Uterus (tissue), 3 donors: ENCODE measurements at regions not wholly inside any gene's neighbourhood (a gene's known extent, or its start where the extent isn't known, plus 50 kb on each side); places are given as distances from the start of the nearest gene placed in this dataset.

Experiments used
- DNase-seq, 2 donors: peaks; one replicate each; pipeline ENCODE4 v3.0.0-alpha.2; 2019 to 2020
- H3K27ac ChIP-seq, 2 donors: fragments of 200-600 bp; sonication (generic); 1 replicate in 1 of 2; 2 replicates in 1 of 2; pipeline ENCODE4 v1.5.1; 2016 to 2018
- H3K27me3 ChIP-seq, 2 donors: fragments of 200-600 bp; sonication (generic); one replicate each; pipeline ENCODE4 v1.5.1; 2018 to 2019; ENCODE audit warnings: control low read depth in 1 of 2
- H3K36me3 ChIP-seq, 2 donors: fragments of 200-600 bp; sonication (generic); one replicate each; pipeline ENCODE4 v1.5.1; 2019; ENCODE audit warnings: control low read depth in 1 of 2
- H3K4me1 ChIP-seq, 2 donors: fragments of 200-600 bp; sonication (generic); one replicate each; pipeline ENCODE4 v1.5.1; 2018 to 2019; ENCODE audit warnings: control low read depth in 1 of 2
- H3K4me3 ChIP-seq, 2 donors: fragments of 200-600 bp; sonication (generic); 1 replicate in 1 of 2; 2 replicates in 1 of 2; pipeline ENCODE4 v1.5.1; 2018 to 2019; ENCODE audit warnings: mild to moderate bottlenecking in 1 of 2
- H3K9me3 ChIP-seq, 2 donors: fragments of 200-600 bp; sonication (generic); one replicate each; pipeline ENCODE4 v1.5.1; 2019; ENCODE audit warnings: control low read depth in 1 of 2
- POLR2A ChIP-seq, 2 donors: fragments of 450-650 bp; IDR thresholded peaks; one replicate each; pipeline ENCODE4 v1.6.1; 2016; ENCODE audit warnings: antibody characterized with exemption in 2 of 2, mild to moderate bottlenecking in 1 of 2, moderate library complexity in 1 of 2
- intact Hi-C: fragments of 100-400 bp; cut with DNase I; formaldehyde crosslinking; loops from one replicate; pipeline ENCODE4 v1.15.1; 2023; ENCODE audit warnings: low total_unique reads
- TF ChIP-seq, protein P1 (sequence below), 4 experiments: fragments of 200-600 bp in 2 of 4; fragments of 450-650 bp in 2 of 4; sonication (generic) in 2 of 4; IDR thresholded peaks; one replicate each; pipeline ENCODE4 v1.5.1; 2016 to 2019; ENCODE audit warnings: antibody characterized with exemption in 4 of 4, mild to moderate bottlenecking in 2 of 4, moderate library complexity in 1 of 4
- donor health status: DM: yes; HTN: yes; CAD: no.

DNA sequence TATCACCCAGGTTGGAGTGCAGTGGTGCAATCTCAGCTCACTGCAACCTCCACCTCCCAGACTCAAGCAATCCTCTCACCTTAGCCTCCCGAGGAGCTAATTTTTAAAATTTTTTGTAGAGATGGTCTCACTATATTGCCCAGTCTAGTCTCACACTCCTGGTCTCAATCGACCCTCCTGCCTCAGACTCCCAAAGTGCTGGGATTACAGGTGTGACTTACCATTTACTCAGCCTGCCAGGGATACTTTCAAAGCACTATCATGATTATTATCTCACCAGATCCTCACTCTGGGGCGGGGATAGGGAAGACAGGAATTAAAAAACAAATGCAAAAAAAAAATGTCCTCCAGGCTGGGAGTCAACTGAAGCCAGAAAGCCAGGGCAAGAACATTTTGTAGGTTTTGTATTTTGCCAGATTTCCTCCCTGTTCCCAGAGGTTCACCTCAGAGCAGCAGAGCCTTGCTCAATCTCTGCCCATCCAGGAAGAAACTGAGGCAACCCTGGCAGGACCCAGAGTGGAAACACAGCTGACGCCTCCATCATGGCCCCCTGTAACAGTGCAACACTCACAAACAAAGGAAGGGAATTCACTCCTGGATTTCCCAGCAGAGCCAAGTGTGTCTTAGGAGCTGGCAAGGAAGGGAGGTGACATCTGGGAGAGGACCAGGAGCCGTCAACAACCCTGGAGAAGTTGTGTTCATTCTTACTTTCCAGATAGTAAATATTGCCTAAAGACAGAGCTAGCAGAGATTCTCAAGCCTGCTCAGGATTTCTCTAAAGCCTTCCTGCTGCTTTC is 73.9 kb downstream of the IRF2BPL start:
- Histone ChIP-seq H3K4me3 (no peak overlapping the region), H3K4me1 (peaks cover 0 to 18% of the 10 kb centered on the region in 2 donors), H3K9me3 (no peaks in the 10 kb centered on the region), H3K27ac (peak overlapping the region; percentile 92 to 95), H3K27me3 (no peaks in the 10 kb centered on the region), H3K36me3 (no peaks in the 10 kb centered on the region)
- no peak for DNase-seq
- intact Hi-C loops: no loop called here
- TF ChIP-seq, protein P1, sequence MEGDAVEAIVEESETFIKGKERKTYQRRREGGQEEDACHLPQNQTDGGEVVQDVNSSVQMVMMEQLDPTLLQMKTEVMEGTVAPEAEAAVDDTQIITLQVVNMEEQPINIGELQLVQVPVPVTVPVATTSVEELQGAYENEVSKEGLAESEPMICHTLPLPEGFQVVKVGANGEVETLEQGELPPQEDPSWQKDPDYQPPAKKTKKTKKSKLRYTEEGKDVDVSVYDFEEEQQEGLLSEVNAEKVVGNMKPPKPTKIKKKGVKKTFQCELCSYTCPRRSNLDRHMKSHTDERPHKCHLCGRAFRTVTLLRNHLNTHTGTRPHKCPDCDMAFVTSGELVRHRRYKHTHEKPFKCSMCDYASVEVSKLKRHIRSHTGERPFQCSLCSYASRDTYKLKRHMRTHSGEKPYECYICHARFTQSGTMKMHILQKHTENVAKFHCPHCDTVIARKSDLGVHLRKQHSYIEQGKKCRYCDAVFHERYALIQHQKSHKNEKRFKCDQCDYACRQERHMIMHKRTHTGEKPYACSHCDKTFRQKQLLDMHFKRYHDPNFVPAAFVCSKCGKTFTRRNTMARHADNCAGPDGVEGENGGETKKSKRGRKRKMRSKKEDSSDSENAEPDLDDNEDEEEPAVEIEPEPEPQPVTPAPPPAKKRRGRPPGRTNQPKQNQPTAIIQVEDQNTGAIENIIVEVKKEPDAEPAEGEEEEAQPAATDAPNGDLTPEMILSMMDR (IDR thresholded peaks at IDR 0.05): no peak
- TF ChIP-seq POLR2A (IDR thresholded peaks at IDR 0.05): no peak

DNA sequence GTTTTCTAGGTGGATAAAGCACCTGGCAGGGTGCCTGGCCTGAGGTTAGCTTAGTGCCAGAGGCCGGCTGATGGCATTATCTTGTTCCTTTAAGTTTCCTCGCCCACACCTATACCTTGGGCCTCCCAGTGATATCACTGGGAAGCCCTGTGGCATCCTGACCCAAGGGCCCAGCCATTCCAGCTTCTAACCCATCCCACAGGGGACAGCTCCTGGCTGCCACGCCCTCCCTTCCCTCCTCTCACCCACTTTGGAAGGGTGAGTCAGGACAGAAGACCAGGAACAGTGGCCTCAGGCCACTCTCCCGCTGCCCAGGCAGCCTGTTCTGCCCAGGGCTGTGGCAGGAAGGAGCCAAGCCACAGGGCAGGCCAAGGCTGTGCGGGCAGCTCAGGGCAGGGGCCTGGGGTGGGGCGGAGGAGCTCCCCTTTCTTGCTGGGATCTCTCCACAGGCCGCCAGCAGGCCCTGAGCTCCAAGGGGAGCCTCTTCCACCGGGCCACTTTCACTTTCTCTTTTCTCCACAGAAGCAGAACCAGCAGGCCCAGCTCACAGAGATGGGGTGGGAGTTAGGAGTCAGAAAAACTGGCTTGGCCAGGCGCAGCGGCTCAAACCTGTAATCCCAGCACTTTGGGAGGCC is 75.1 kb downstream of the IRF2BPL start:
- no peaks in the 10 kb centered on the region for H3K27me3 ChIP-seq
- peaks cover 0 to 19% of the 10 kb centered on the region in 2 donors for H3K4me1 ChIP-seq
- DNase-seq: peak; percentile 73 to 81
- H3K4me3 ChIP-seq: peak overlapping the region; percentile 6 to 35
- intact Hi-C loops: no loop called here
- TF ChIP-seq POLR2A (IDR thresholded peaks at IDR 0.05): peak in 1 of 2 donors; percentile 17
- TF ChIP-seq, protein P1 (IDR thresholded peaks at IDR 0.05): no peak
- no peaks in the 10 kb centered on the region for H3K9me3 ChIP-seq
- no peaks in the 10 kb centered on the region for H3K36me3 ChIP-seq
- H3K27ac ChIP-seq: peak overlapping the region; percentile 92 to 95

DNA sequence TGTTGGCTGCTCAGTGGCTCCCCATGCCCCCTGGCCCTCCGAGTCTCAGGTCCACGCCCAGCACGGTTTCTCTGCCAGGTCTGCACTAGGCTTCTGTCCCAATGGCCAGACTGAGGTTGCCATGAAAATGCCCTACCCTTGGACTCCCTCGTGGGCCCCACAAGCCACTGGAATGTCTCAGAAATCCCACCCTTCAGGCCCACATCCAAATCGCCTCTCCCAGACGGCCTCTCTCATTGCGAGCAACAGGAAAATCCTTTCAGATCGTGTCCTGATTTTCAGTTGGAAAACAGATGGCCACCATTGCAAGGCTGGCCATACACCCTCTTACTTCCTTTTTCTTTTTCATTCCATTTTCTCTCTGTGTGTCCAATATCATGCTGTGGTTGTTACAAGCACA is 77.3 kb downstream of the IRF2BPL start:
- H3K4me3 ChIP-seq: no peak overlapping the region
- TF ChIP-seq POLR2A (IDR thresholded peaks at IDR 0.05): no peak
- TF ChIP-seq, protein P1 (IDR thresholded peaks at IDR 0.05): no peak
- intact Hi-C loops: no loop called here
- peak overlapping the region; percentile 25 to 55 for H3K27ac ChIP-seq
- H3K4me1 ChIP-seq: peaks cover 0 to 29% of the 10 kb centered on the region in 2 donors
- H3K9me3 ChIP-seq: no peaks in the 10 kb centered on the region
- DNase-seq: no peak
- no peaks in the 10 kb centered on the region for H3K27me3 ChIP-seq
- H3K36me3 ChIP-seq: no peaks in the 10 kb centered on the region

DNA sequence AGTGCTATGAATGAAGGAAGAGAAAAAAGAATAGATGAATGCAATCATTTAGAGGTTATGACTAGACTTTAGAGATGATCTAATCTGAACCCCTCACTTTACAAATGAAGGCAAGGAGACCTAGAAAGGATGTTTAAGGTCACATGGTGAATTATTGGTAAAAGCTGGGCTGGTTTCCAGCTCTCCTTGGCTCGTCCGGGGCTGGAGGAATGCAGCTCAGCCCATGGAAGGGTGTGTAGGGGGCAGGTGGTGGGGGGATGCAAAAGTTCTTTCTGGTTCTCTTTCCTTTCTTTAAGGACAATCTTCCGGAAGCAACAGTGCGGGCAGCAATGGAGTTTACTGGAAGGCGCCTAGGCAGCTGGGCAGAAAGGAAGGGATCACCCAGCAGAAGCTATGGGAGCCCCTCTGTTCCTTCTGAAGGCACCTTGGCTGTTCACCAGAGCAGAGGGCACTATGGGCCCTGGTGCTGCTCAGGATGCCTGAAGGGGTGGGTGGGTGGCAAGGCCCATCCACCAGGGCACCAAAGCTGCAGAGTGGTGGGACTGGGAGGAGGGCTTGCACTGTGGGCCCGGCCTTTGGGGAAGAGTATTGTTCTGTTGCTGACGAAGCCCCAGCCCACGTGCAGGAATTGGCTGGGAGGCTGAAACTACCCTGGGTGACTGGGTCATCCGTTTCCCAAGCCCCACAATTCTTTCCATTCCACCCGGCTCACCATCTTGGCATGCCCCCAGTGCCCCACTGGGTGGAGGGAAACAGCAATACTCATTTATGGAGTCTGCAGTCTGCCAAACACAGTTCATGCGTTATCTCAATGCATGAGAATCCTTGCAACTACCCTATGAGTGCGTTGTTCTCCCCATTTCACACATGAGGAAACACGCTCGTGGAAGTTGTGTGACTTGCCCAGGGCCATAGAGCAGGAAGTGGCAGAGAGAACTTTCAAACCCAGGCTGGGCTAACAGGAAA is 78.2 kb downstream of the IRF2BPL start:
- intact Hi-C loops: no loop called here
- H3K27me3 ChIP-seq: no peaks in the 10 kb centered on the region
- peak overlapping the region; percentile 25 to 55 for H3K27ac ChIP-seq
- no peak for TF ChIP-seq POLR2A (IDR thresholded peaks at IDR 0.05)
- TF ChIP-seq, protein P1 (IDR thresholded peaks at IDR 0.05): no peak
- no peaks in the 10 kb centered on the region for H3K36me3 ChIP-seq
- no peak overlapping the region for H3K4me3 ChIP-seq
- H3K9me3 ChIP-seq: no peaks in the 10 kb centered on the region
- DNase-seq: no peak
- peaks cover 0 to 23% of the 10 kb centered on the region in 2 donors for H3K4me1 ChIP-seq
